Astrocyte of the cerebellum (primary cell): ENCODE measurements at regions not wholly inside any gene's neighbourhood (a gene's known extent, or its start where the extent isn't known, plus 50 kb on each side); places are given as distances from the start of the nearest gene placed in this dataset.

Source experiments
- DNase-seq: peaks from one replicate; pipeline ENCODE4 v3.0.0-alpha.2; 2011; ENCODE audit warnings: low read depth
- H3K4me3 ChIP-seq: 2 replicates; pipeline ENCODE4 v1.5.1; 2011; ENCODE audit warnings: mild to moderate bottlenecking, low read depth, low read length, moderate library complexity
- in situ Hi-C: cut with HindIII; loops from 2 replicates; pipeline ENCODE4 v1.10.0; 2017; ENCODE audit warnings: low sequenced_read_pairs
- TF ChIP-seq, protein P1 (sequence below): IDR thresholded peaks from 2 replicates; pipeline ENCODE4 v1.5.1; 2012; ENCODE audit warnings: low read length, low read depth, moderate library complexity, mild to moderate bottlenecking; ENCODE audit errors: missing control alignments

GRCh38 chr11:131027491-131027890 lies 111.2 kb upstream of the SNX19 start:
- TF ChIP-seq, protein P1, sequence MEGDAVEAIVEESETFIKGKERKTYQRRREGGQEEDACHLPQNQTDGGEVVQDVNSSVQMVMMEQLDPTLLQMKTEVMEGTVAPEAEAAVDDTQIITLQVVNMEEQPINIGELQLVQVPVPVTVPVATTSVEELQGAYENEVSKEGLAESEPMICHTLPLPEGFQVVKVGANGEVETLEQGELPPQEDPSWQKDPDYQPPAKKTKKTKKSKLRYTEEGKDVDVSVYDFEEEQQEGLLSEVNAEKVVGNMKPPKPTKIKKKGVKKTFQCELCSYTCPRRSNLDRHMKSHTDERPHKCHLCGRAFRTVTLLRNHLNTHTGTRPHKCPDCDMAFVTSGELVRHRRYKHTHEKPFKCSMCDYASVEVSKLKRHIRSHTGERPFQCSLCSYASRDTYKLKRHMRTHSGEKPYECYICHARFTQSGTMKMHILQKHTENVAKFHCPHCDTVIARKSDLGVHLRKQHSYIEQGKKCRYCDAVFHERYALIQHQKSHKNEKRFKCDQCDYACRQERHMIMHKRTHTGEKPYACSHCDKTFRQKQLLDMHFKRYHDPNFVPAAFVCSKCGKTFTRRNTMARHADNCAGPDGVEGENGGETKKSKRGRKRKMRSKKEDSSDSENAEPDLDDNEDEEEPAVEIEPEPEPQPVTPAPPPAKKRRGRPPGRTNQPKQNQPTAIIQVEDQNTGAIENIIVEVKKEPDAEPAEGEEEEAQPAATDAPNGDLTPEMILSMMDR: no peak
- no peak for DNase-seq
- H3K4me3 ChIP-seq: no peak overlapping the region
- in situ Hi-C loops: no loop called here

DNA sequence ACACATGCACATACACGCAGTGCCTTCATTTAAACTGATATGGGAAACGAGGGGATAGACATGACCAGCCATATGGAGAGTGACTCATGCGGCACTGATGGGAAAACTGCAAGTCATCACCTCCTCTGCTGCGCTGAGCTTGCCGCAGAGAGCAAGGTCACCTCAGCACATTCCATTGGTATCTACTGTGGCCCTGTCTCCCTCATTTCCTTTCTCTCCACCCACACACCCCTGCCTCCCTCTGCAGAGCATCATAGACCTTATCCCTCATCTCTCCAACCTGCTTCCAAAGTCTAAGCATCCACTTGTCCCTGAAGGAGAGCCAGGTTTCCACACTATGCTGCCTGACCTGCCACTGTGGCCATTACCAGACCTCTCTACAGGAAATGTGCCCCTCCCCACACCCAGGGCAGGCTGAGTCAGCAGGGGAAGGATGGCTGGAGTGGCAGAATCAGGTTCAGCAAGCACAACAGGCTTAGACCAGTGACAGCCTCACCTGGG lies 116.9 kb upstream of the SNX19 start:
- DNase-seq: peak; percentile 34
- TF ChIP-seq, protein P1: no peak
- no peak overlapping the region for H3K4me3 ChIP-seq
- in situ Hi-C loops: no loop called here

GRCh38 chr11:131036514-131036913 lies 120.2 kb upstream of the SNX19 start:
- TF ChIP-seq, protein P1: no peak
- in situ Hi-C loops: no loop called here
- H3K4me3 ChIP-seq: no peak overlapping the region

GRCh38 chr11:131037873-131038272 lies 121.6 kb upstream of the SNX19 start:
- H3K4me3 ChIP-seq: no peak overlapping the region
- DNase-seq: no peak
- TF ChIP-seq, protein P1: no peak
- in situ Hi-C loops: no loop called here

More at GRCh38 chr11:131036514-131036913, 120.2 kb upstream of the SNX19 start:
- no peak for DNase-seq

DNA sequence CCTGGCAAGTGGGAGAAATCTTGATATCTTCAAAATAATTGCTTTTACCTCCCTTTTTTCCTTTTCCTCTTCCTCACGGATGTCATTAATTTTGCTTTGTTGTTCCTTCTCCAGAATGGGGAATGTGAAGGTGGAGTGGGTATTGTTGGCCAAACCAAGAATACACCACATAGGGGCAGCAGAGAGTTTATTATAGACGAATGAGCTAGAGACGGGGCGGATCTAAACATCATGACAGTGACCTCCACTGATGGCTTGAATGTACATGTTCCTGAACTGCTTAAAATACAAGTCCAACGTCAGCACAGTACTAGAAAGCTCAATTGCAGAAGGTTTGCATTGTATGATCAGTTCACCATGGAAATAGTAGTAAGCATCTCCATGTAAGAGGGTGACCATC lies 122.3 kb upstream of the SNX19 start:
- no peak for DNase-seq
- in situ Hi-C loops: no loop called here
- H3K4me3 ChIP-seq: no peak overlapping the region
- TF ChIP-seq, protein P1: peak; percentile 26

- TF ChIP-seq, protein P1: no peak
- H3K4me3 ChIP-seq: no peak overlapping the region
- DNase-seq: no peak
- in situ Hi-C loops: no loop called here
Observed at GRCh38 chr11:131041331-131042040, 125.2 kb upstream of the SNX19 start.
